ENCODE measurements at regions not wholly inside any gene's neighbourhood (a gene's known extent, or its start where the extent isn't known, plus 50 kb on each side); places are given as distances from the start of the nearest gene placed in this dataset.

GRCh38 chr2:8394131-8394530 is 287.7 kb upstream of the ID2 start:
- TF ChIP-seq, protein P1, sequence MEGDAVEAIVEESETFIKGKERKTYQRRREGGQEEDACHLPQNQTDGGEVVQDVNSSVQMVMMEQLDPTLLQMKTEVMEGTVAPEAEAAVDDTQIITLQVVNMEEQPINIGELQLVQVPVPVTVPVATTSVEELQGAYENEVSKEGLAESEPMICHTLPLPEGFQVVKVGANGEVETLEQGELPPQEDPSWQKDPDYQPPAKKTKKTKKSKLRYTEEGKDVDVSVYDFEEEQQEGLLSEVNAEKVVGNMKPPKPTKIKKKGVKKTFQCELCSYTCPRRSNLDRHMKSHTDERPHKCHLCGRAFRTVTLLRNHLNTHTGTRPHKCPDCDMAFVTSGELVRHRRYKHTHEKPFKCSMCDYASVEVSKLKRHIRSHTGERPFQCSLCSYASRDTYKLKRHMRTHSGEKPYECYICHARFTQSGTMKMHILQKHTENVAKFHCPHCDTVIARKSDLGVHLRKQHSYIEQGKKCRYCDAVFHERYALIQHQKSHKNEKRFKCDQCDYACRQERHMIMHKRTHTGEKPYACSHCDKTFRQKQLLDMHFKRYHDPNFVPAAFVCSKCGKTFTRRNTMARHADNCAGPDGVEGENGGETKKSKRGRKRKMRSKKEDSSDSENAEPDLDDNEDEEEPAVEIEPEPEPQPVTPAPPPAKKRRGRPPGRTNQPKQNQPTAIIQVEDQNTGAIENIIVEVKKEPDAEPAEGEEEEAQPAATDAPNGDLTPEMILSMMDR (IDR thresholded peaks at IDR 0.05; ENCODE audit: partially characterized antibody, unreplicated experiment) = no peak
- H3K4me1 Mint-ChIP-seq (ENCODE audit: low read depth, unreplicated experiment) = peaks cover 2% of the 10 kb centered on the region
- H3K36me3 Mint-ChIP-seq (ENCODE audit: unreplicated experiment) = no peaks in the 10 kb centered on the region
- no peak overlapping the region for H3K27ac Mint-ChIP-seq (ENCODE audit: unreplicated experiment)
- H3K4me3 Mint-ChIP-seq (ENCODE audit: unreplicated experiment) = no peak overlapping the region
- no peak for DNase-seq
- no peaks in the 10 kb centered on the region for H3K27me3 Mint-ChIP-seq (ENCODE audit: unreplicated experiment)
- peaks cover 1% of the 10 kb centered on the region for H3K9me3 Mint-ChIP-seq (ENCODE audit: unreplicated experiment)

DNA sequence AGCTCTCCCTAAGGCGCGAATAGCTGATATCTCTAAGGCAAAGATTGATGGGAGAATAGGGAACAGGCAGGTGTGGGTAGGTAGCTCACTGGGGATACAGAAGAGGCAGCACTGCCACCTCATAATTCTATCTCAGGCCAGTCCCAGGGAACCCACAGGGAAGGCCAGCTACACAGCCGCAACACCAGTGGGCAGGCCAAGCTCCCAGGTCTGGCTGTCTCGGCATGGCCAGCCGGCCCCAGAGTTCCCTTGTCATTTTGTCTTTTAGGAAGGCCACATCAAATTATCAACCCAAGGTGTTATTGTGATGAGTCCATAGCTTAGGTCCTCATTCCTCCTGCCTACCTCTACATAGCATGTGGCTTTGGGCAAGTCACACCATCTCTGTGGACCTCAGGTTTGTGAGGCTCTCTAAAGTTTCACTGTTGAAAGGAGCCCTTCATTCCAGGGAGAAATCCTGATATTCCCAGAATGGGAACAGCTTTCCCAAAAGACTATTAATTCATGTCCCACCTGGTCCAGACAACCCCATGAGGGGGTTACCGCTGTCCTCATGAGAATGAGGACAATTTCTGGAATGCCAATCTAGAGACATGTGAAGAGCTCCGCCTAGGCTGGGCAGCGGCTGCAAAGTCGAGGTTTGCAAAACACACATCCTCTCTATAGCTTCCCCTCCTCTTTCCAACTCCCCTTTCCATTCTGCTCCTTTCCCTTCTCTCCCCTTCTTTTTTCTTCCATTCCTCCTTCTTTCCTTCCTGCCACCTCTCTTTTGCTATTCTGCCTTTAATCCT is 287.1 kb upstream of the ID2 start:
- TF ChIP-seq, protein P1 (IDR thresholded peaks at IDR 0.05; ENCODE audit: partially characterized antibody, unreplicated experiment) = no peak
- Mint-ChIP-seq H3K9me3 (ENCODE audit: unreplicated experiment) (peaks cover 1% of the 10 kb centered on the region), H3K27ac (ENCODE audit: unreplicated experiment) (no peak overlapping the region), H3K4me1 (ENCODE audit: low read depth, unreplicated experiment) (peaks cover 2% of the 10 kb centered on the region), H3K4me3 (ENCODE audit: unreplicated experiment) (no peak overlapping the region), H3K27me3 (ENCODE audit: unreplicated experiment) (no peaks in the 10 kb centered on the region), H3K36me3 (ENCODE audit: unreplicated experiment) (no peaks in the 10 kb centered on the region)
- no peak for DNase-seq

- Mint-ChIP-seq H3K27ac (ENCODE audit: unreplicated experiment) (no peak overlapping the region), H3K4me3 (ENCODE audit: unreplicated experiment) (no peak overlapping the region), H3K9me3 (ENCODE audit: unreplicated experiment) (peaks cover 1% of the 10 kb centered on the region), H3K36me3 (ENCODE audit: unreplicated experiment) (no peaks in the 10 kb centered on the region), H3K4me1 (ENCODE audit: low read depth, unreplicated experiment) (peaks cover 2% of the 10 kb centered on the region), H3K27me3 (ENCODE audit: unreplicated experiment) (peaks cover 1% of the 10 kb centered on the region)
- no peak for DNase-seq
- TF ChIP-seq, protein P1 (IDR thresholded peaks at IDR 0.05; ENCODE audit: partially characterized antibody, unreplicated experiment) = no peak
Observed at GRCh38 chr2:8395718-8396117, 286.1 kb upstream of the ID2 start.

DNA sequence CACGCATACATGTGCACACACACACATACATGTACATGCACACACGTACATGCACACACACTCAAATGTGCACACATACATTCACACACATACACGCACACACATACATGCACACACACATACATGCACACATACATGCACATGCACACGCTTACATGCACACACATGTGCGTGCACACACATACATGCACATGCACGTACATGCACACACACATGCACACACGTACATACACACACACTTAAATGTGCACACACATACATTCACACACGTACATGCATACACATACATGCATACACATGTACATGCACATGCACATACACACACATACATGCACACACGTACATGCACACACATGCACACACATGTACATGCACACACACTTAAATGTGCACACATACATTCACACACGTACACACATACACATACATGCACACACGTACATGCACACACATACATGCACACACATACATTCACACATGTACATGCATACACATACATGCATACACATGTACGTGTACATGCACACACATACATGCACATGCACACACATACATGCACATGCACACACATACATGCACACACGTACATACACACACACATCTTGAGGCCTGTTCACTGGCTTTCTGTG is 283.7 kb upstream of the ID2 start:
- H3K4me1 Mint-ChIP-seq (ENCODE audit: low read depth, unreplicated experiment) = no peaks in the 10 kb centered on the region
- H3K9me3 Mint-ChIP-seq (ENCODE audit: unreplicated experiment) = peaks cover 1% of the 10 kb centered on the region
- peaks cover 2% of the 10 kb centered on the region for H3K27me3 Mint-ChIP-seq (ENCODE audit: unreplicated experiment)
- no peak overlapping the region for H3K4me3 Mint-ChIP-seq (ENCODE audit: unreplicated experiment)
- no peak overlapping the region for H3K27ac Mint-ChIP-seq (ENCODE audit: unreplicated experiment)
- H3K36me3 Mint-ChIP-seq (ENCODE audit: unreplicated experiment) = no peaks in the 10 kb centered on the region
- TF ChIP-seq, protein P1 (IDR thresholded peaks at IDR 0.05; ENCODE audit: partially characterized antibody, unreplicated experiment) = no peak
- no peak for DNase-seq

- TF ChIP-seq, protein P1 (IDR thresholded peaks at IDR 0.05; ENCODE audit: partially characterized antibody, unreplicated experiment) = no peak
- DNase-seq = no peak
- H3K9me3 Mint-ChIP-seq (ENCODE audit: unreplicated experiment) = peaks cover 3% of the 10 kb centered on the region
- no peak overlapping the region for H3K27ac Mint-ChIP-seq (ENCODE audit: unreplicated experiment)
- H3K4me1 Mint-ChIP-seq (ENCODE audit: low read depth, unreplicated experiment) = no peaks in the 10 kb centered on the region
- peaks cover 9% of the 10 kb centered on the region for H3K36me3 Mint-ChIP-seq (ENCODE audit: unreplicated experiment)
- H3K4me3 Mint-ChIP-seq (ENCODE audit: unreplicated experiment) = no peak overlapping the region
- H3K27me3 Mint-ChIP-seq (ENCODE audit: unreplicated experiment) = peaks cover 2% of the 10 kb centered on the region
Observed at GRCh38 chr2:8399731-8400130, 282.1 kb upstream of the ID2 start.
